Body of pancreas (tissue), 4 donors: ENCODE measurements at regions not wholly inside any gene's neighbourhood (a gene's known extent, or its start where the extent isn't known, plus 50 kb on each side); places are given as distances from the start of the nearest gene placed in this dataset.

Experiments used
- CTCF ChIP-seq, 7 experiments: fragments of 450-650 bp in 4 of 7; fragments of 200-600 bp in 3 of 7; sonication (generic) in 3 of 7; IDR thresholded peaks; one replicate each; pipeline ENCODE4 v1.5.1; 2016 to 2019; ENCODE audit warnings: antibody characterized with exemption in 7 of 7
- POLR2A ChIP-seq, 3 donors: fragments of 450-650 bp; IDR thresholded peaks; one replicate each; pipeline ENCODE4 v1.6.1; 2016; ENCODE audit warnings: antibody characterized with exemption in 3 of 3, mild to moderate bottlenecking in 2 of 3

- TF ChIP-seq CTCF (IDR thresholded peaks at IDR 0.05) (no peak), POLR2A (IDR thresholded peaks at IDR 0.05) (no peak)
These were observed 53.4 kb upstream of the RALGAPA2 start for GRCh38 chr20:20765696-20766365.
